PC-3 (cell line): ENCODE measurements at regions not wholly inside any gene's neighbourhood (a gene's known extent, or its start where the extent isn't known, plus 50 kb on each side); places are given as distances from the start of the nearest gene placed in this dataset.

Experiments
- CTCF ChIP-seq: fragments of 300-600 bp; sonication (generic); conservative IDR thresholded peaks from 2 replicates; pipeline ENCODE4 v1.5.1; 2017; ENCODE audit warnings: antibody characterized with exemption, low read depth, mild to moderate bottlenecking, low read length
- EZH2 ChIP-seq: fragments of 300-600 bp; sonication (generic); IDR thresholded peaks from one replicate; pipeline ENCODE4 v1.6.1; 2017; ENCODE audit warnings: antibody characterized with exemption, mild to moderate bottlenecking, low read length; ENCODE audit not compliant: unreplicated experiment
- EZH2phosphoT487 ChIP-seq: fragments of 300-600 bp; sonication (generic); IDR thresholded peaks from 2 replicates; pipeline ENCODE4 v1.6.1; 2018; ENCODE audit warnings: mild to moderate bottlenecking, antibody characterized with exemption, low read length, borderline replicate concordance

GRCh38 chr15:93213281-93213680, 124.3 kb upstream of the RGMA start:
- TF ChIP-seq CTCF (no peak), EZH2 (no peak), EZH2phosphoT487 (no peak)
